Lower lobe of right lung (tissue), 2 donors: ENCODE measurements at regions not wholly inside any gene's neighbourhood (a gene's known extent, or its start where the extent isn't known, plus 50 kb on each side); places are given as distances from the start of the nearest gene placed in this dataset.

ENCODE experiments used
- ATAC-seq, 2 donors: fragments of 200-7000 bp; cut with Tn5 transposase; one replicate each; pipeline ENCODE4 v1.9.1; 2020 to 2022; ENCODE audit warnings: mild to moderate bottlenecking in 2 of 2, moderate library complexity in 2 of 2
- DNase-seq: peaks from one replicate; pipeline ENCODE4 v3.0.0-alpha.2; 2020
- H3K27ac ChIP-seq: fragments of 200-600 bp; one replicate; pipeline ENCODE4 v1.8.0; 2022
- H3K27me3 ChIP-seq: fragments of 200-600 bp; one replicate; pipeline ENCODE4 v1.8.0; 2022; ENCODE audit warnings: low read depth
- H3K36me3 ChIP-seq: fragments of 200-600 bp; one replicate; pipeline ENCODE4 v1.8.0; 2022; ENCODE audit warnings: mild to moderate bottlenecking
- H3K4me1 ChIP-seq: fragments of 200-600 bp; one replicate; pipeline ENCODE4 v1.8.0; 2022
- H3K4me3 ChIP-seq: fragments of 200-600 bp; one replicate; pipeline ENCODE4 v1.8.0; 2022; ENCODE audit warnings: mild to moderate bottlenecking
- H3K9me3 ChIP-seq: fragments of 200-600 bp; one replicate; pipeline ENCODE4 v1.8.0; 2022
- intact Hi-C: fragments of 100-400 bp; cut with DNase I; formaldehyde crosslinking; loops from one replicate; pipeline ENCODE4 v1.11.0; 2022
- TF ChIP-seq, protein P1 (sequence below): fragments of 200-600 bp; IDR thresholded peaks from one replicate; pipeline ENCODE4 v1.8.0; 2022; ENCODE audit warnings: antibody characterized with exemption, mild to moderate bottlenecking
- donor health status: DM: no; HTN: yes; CAD: no; lungs with severe emphysema.

DNA sequence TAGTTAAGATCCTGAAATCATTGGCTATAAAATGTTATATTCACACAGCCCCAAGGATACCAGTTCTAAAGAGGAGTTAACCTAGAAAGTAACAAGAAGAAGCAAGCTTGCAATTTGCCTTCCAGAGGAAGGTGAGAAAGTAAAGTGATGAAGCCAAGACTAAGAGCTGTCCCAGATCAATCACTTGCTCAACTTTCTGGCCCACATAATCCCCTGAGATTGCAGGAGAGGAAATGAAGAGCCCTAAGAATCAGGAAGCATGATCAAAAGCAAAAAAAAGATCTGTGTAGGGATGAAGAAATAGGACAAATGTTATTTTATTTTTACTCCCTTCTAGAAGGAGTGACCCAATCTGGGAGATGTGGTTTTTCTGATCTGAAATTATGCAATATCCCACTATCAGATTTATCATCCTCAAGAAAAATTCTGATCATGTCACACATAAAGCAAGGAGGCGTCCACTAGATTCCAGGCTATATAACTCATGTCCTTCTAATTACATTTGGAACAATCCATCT, 180.3 kb upstream of the GUCY1A2 start:
- Histone ChIP-seq H3K4me3 (no peak overlapping the region), H3K9me3 (no peaks in the 10 kb centered on the region), H3K27me3 (no peaks in the 10 kb centered on the region), H3K4me1 (no peaks in the 10 kb centered on the region), H3K27ac (no peak overlapping the region), H3K36me3 (no peaks in the 10 kb centered on the region)
- ATAC-seq (no peak), DNase-seq (no peak)
- intact Hi-C loops, result no loop called here
- TF ChIP-seq, protein P1, sequence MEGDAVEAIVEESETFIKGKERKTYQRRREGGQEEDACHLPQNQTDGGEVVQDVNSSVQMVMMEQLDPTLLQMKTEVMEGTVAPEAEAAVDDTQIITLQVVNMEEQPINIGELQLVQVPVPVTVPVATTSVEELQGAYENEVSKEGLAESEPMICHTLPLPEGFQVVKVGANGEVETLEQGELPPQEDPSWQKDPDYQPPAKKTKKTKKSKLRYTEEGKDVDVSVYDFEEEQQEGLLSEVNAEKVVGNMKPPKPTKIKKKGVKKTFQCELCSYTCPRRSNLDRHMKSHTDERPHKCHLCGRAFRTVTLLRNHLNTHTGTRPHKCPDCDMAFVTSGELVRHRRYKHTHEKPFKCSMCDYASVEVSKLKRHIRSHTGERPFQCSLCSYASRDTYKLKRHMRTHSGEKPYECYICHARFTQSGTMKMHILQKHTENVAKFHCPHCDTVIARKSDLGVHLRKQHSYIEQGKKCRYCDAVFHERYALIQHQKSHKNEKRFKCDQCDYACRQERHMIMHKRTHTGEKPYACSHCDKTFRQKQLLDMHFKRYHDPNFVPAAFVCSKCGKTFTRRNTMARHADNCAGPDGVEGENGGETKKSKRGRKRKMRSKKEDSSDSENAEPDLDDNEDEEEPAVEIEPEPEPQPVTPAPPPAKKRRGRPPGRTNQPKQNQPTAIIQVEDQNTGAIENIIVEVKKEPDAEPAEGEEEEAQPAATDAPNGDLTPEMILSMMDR, result no peak

DNA sequence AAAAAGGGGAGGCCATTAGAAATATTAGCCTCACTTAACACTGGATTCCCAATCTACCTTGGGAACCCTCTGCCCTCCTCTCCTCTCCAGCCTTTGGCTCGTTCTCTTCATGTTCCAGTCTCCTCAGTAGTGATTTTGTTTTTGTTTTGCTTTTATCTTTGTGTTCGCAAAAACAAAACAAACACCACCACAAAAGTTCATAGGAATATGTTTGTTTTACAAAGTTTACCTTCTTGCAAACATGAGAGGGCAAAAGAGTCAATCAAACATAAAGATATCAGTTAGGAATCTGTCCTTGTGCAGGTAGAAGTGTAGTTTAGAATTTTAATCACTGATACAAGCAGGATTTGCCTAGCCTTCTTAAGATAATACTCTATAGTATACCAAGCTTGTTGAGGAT, 179.7 kb upstream of the GUCY1A2 start:
- TF ChIP-seq, protein P1, result no peak
- H3K4me3 ChIP-seq, result no peak overlapping the region

DNA sequence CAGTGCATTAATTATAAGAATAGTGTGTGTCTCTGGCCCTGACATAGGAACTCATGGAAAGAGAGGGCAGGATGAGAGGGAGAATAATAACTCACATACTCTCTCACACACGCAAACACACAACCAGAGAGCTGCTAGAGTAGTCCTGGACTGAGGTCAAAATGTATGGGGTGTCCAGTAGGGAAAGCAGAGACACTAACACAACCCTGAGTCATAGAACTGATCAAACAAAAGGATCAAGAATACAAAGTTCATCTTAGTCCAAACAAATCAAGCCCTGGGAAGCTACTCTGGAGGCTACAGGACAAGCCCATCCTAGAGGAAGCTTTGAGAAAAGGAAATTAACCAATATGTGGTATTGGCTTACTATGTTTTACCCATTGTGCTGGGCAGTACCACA, 178.5 kb upstream of the GUCY1A2 start:
- DNase-seq, result no peak
- Histone ChIP-seq H3K27me3 (no peaks in the 10 kb centered on the region), H3K36me3 (no peaks in the 10 kb centered on the region), H3K27ac (no peak overlapping the region), H3K9me3 (no peaks in the 10 kb centered on the region), H3K4me3 (no peak overlapping the region), H3K4me1 (no peaks in the 10 kb centered on the region)
- TF ChIP-seq, protein P1, result no peak
- no peak for ATAC-seq
- intact Hi-C loops, result no loop called here

More for the DNA sequence above, 179.7 kb upstream of the GUCY1A2 start:
- intact Hi-C loops, result no loop called here
- DNase-seq (no peak), ATAC-seq (no peak)
- H3K9me3 ChIP-seq, result no peaks in the 10 kb centered on the region
- no peak overlapping the region for H3K27ac ChIP-seq
- H3K27me3 ChIP-seq, result no peaks in the 10 kb centered on the region
- no peaks in the 10 kb centered on the region for H3K36me3 ChIP-seq
- H3K4me1 ChIP-seq, result no peaks in the 10 kb centered on the region

DNA sequence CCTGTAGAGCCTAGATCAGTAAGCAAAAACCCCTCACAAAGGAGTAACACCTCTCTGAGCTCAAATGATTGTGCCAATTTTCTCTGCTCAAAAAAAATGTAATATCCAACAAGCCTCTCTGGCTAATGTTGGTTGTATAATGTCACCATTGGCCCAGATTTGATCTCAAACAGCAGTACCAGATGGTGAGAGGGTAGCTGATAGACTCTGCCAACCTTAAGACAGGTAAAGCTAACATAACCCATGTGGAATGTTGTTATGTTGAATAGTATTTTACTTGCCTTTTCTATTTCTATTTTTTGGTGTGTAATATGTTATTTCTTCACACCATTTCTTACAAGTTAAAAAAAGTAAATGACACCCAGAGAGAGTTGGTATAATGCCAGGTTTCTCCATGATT, 166.7 kb upstream of the GUCY1A2 start:
- Histone ChIP-seq H3K27me3 (no peaks in the 10 kb centered on the region), H3K9me3 (no peaks in the 10 kb centered on the region), H3K36me3 (no peaks in the 10 kb centered on the region), H3K4me1 (no peaks in the 10 kb centered on the region), H3K27ac (no peak overlapping the region), H3K4me3 (no peak overlapping the region)
- ATAC-seq (no peak), DNase-seq (no peak)
- TF ChIP-seq, protein P1, result no peak
- intact Hi-C loops, result no loop called here

DNA sequence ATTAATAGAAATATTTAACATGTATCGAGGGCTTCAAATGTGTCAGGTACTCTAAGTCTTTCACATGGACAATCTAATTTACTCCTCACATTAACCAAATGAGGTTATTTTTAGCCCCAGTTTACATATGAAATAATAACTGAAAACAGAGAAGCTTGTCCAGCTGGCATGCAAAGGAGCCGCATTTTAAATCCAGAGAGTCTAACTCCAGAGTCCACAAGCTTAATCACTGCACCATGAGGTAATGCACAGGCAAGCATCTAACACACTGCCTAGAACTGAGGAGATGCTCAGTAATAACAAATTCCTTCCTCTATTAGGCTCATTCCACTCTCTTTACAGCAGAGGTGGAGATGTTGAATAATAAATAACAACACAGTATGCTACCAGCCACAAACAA, 165.7 kb upstream of the GUCY1A2 start:
- ATAC-seq, result no peak

More for the DNA sequence above, 165.7 kb upstream of the GUCY1A2 start:
- Histone ChIP-seq H3K4me3 (no peak overlapping the region), H3K9me3 (no peaks in the 10 kb centered on the region), H3K27ac (no peak overlapping the region), H3K27me3 (no peaks in the 10 kb centered on the region), H3K4me1 (no peaks in the 10 kb centered on the region), H3K36me3 (no peaks in the 10 kb centered on the region)
- DNase-seq, result no peak
- intact Hi-C loops, result no loop called here
- TF ChIP-seq, protein P1, result no peak
